Neural cell (in vitro differentiated cells): ENCODE measurements at regions not wholly inside any gene's neighbourhood (a gene's known extent, or its start where the extent isn't known, plus 50 kb on each side); places are given as distances from the start of the nearest gene placed in this dataset.

Experiments
- H2AFZ ChIP-seq: fragments of 200-600, 300-800 bp; sonication (generic), shearing (Covaris generic); 2 replicates; pipeline ENCODE4 v1.6.0; 2014; ENCODE audit warnings: low read depth, mild to moderate bottlenecking, antibody characterized with exemption, low read length, moderate library complexity
- H3F3A ChIP-seq: fragments of 200-600 bp; shearing (Covaris generic); 2 replicates; pipeline ENCODE4 v1.6.1; 2016; ENCODE audit warnings: mild to moderate bottlenecking, moderate library complexity, mixed read lengths, antibody characterized with exemption, low read length; ENCODE audit not compliant: insufficient read depth, poor library complexity, severe bottlenecking
- H3K27ac ChIP-seq: fragments of 200-600, 300-800 bp; sonication (generic), shearing (Covaris generic); 2 replicates; pipeline ENCODE4 v1.5.1; 2014; ENCODE audit warnings: mild to moderate bottlenecking, low read length, moderate library complexity
- H3K27me3 ChIP-seq: fragments of 300-800, 200-600 bp; sonication (generic), shearing (Covaris generic); 2 replicates; pipeline ENCODE4 v1.6.0; 2014; ENCODE audit warnings: mild to moderate bottlenecking, low read depth, low read length, moderate library complexity; ENCODE audit not compliant: insufficient read depth
- H3K36me3 ChIP-seq: fragments of 300-800, 200-600 bp; sonication (generic), shearing (Covaris generic); 2 replicates; pipeline ENCODE4 v1.5.1; 2014; ENCODE audit warnings: mild to moderate bottlenecking, antibody characterized with exemption, low read length, moderate library complexity; ENCODE audit not compliant: insufficient read depth
- H3K4me2 ChIP-seq: fragments of 300-800, 200-600 bp; sonication (generic), shearing (Covaris generic); 2 replicates; pipeline ENCODE4 v1.6.0; 2014; ENCODE audit warnings: mild to moderate bottlenecking, low read length
- H3K4me3 ChIP-seq: fragments of 300-800, 200-600 bp; sonication (generic), shearing (Covaris generic); 2 replicates; pipeline ENCODE4 v1.5.1; 2014; ENCODE audit warnings: mild to moderate bottlenecking, low read length, moderate library complexity
- H3K79me2 ChIP-seq: fragments of 200-600 bp; shearing (Covaris generic); replicated peaks from 2 replicates; pipeline ENCODE4 v1.6.0; 2014; ENCODE audit warnings: mild to moderate bottlenecking, low read length, moderate library complexity; ENCODE audit not compliant: insufficient read depth
- H3K9ac ChIP-seq: fragments of 300-800, 200-600 bp; sonication (generic), shearing (Covaris generic); 2 replicates; pipeline ENCODE4 v1.6.1; 2016; ENCODE audit warnings: mild to moderate bottlenecking, low read length, mixed read lengths
- H3K9me2 ChIP-seq: fragments of 200-600 bp; shearing (Covaris generic); 2 replicates; pipeline ENCODE4 v1.6.1; 2016; ENCODE audit warnings: mild to moderate bottlenecking, low read length, mixed read lengths; ENCODE audit not compliant: insufficient read depth
- H3K9me3 ChIP-seq: fragments of 200-600, 300-800 bp; sonication (generic), shearing (Covaris generic); 2 replicates; pipeline ENCODE4 v1.6.1; 2016; ENCODE audit warnings: mild to moderate bottlenecking, mixed run types, low read length, moderate library complexity, mixed read lengths
- H4K20me1 ChIP-seq: fragments of 200-600 bp; shearing (Covaris generic); 2 replicates; pipeline ENCODE4 v1.6.1; 2016; ENCODE audit warnings: mild to moderate bottlenecking, mixed run types; ENCODE audit not compliant: insufficient read depth
- CTCF ChIP-seq: fragments of 450-650 bp; IDR thresholded peaks from 2 replicates; pipeline ENCODE4 v1.5.1; 2014; ENCODE audit warnings: antibody characterized with exemption, mild to moderate bottlenecking, moderate library complexity; ENCODE audit not compliant: poor library complexity, severe bottlenecking
- EP300 ChIP-seq: fragments of 450-650 bp; conservative IDR thresholded peaks from 2 replicates; pipeline ENCODE4 v1.6.1; 2014; ENCODE audit warnings: antibody characterized with exemption, mild to moderate bottlenecking, moderate library complexity; ENCODE audit not compliant: poor library complexity, severe bottlenecking
- EZH2 ChIP-seq: fragments of 200-600, 300-800 bp; shearing (Covaris generic), sonication (generic); IDR thresholded peaks from 2 replicates; pipeline ENCODE4 v1.6.1; 2014; ENCODE audit warnings: antibody characterized with exemption, low read length, borderline replicate concordance, mild to moderate bottlenecking; ENCODE audit not compliant: insufficient read depth, poor library complexity, severe bottlenecking
- MXI1 ChIP-seq: fragments of 450-650 bp; conservative IDR thresholded peaks from 2 replicates; pipeline ENCODE4 v1.6.1; 2014; ENCODE audit warnings: antibody characterized with exemption, mild to moderate bottlenecking; ENCODE audit not compliant: poor library complexity, severe bottlenecking
- POLR2AphosphoS5 ChIP-seq: IDR thresholded peaks from 2 replicates; pipeline ENCODE4 v1.6.1; 2012
- RAD21 ChIP-seq: fragments of 450-650 bp; conservative IDR thresholded peaks from 2 replicates; pipeline ENCODE4 v1.6.1; 2014; ENCODE audit warnings: antibody characterized with exemption, mild to moderate bottlenecking, moderate library complexity
- REST ChIP-seq: IDR thresholded peaks from 2 replicates; pipeline ENCODE4 v1.6.1; 2012; ENCODE audit warnings: borderline replicate concordance
- SMC3 ChIP-seq: fragments of 450-650 bp; conservative IDR thresholded peaks from 2 replicates; pipeline ENCODE4 v1.6.1; 2014; ENCODE audit warnings: antibody characterized with exemption, mild to moderate bottlenecking, moderate library complexity; ENCODE audit not compliant: poor library complexity
- TAF1 ChIP-seq: IDR thresholded peaks from 2 replicates; pipeline ENCODE4 v1.6.1; 2012; ENCODE audit warnings: low read depth

- Histone ChIP-seq H3K4me2 (no peak overlapping the region), H2AFZ (no peak overlapping the region)
These were observed 418.8 kb upstream of the HS6ST1 start for GRCh38 chr2:128737546-128737826.

GRCh38 chr2:128738446-128739110 is 419.9 kb upstream of the HS6ST1 start:
- no peak overlapping the region for H3K27ac ChIP-seq
- H3K4me2 ChIP-seq: no peak overlapping the region
- no peaks in the 10 kb centered on the region for H3K36me3 ChIP-seq
- no peaks in the 10 kb centered on the region for H3K79me2 ChIP-seq
- no peak overlapping the region for H3K9ac ChIP-seq
- H3K4me3 ChIP-seq: no peak overlapping the region
- H3K9me3 ChIP-seq: no peaks in the 10 kb centered on the region
- H3F3A ChIP-seq: no peaks in the 10 kb centered on the region
- H2AFZ ChIP-seq: no peak overlapping the region
- H4K20me1 ChIP-seq: no peaks in the 10 kb centered on the region
- H3K27me3 ChIP-seq: no peaks in the 10 kb centered on the region
- no peaks in the 10 kb centered on the region for H3K9me2 ChIP-seq
- TF ChIP-seq MXI1 (no peak), POLR2AphosphoS5 (no peak), CTCF (no peak), REST (no peak), SMC3 (no peak), EZH2 (no peak)

More at GRCh38 chr2:128737546-128737826, 418.8 kb upstream of the HS6ST1 start:
- Histone ChIP-seq H3K36me3 (no peaks in the 10 kb centered on the region), H3K9me3 (no peaks in the 10 kb centered on the region), H3K9ac (no peak overlapping the region), H3K9me2 (no peaks in the 10 kb centered on the region), H3K4me3 (no peak overlapping the region), H3K79me2 (no peaks in the 10 kb centered on the region), H4K20me1 (no peaks in the 10 kb centered on the region), H3K27ac (no peak overlapping the region), H3K27me3 (no peaks in the 10 kb centered on the region), H3F3A (no peaks in the 10 kb centered on the region)
- TF ChIP-seq REST: no peak
- TF ChIP-seq EP300: no peak
- no peak for TF ChIP-seq TAF1
- TF ChIP-seq CTCF: no peak
- no peak for TF ChIP-seq MXI1
- no peak for TF ChIP-seq EZH2
- no peak for TF ChIP-seq SMC3
- no peak for TF ChIP-seq POLR2AphosphoS5
- TF ChIP-seq RAD21: no peak
